H1 (cell line): ENCODE measurements at regions not wholly inside any gene's neighbourhood (a gene's known extent, or its start where the extent isn't known, plus 50 kb on each side); places are given as distances from the start of the nearest gene placed in this dataset.

Source experiments
- CTCF ChIA-PET: fragments of 300-600 bp; sonication (Branson Sonifier 250); formaldehyde crosslinking; loops from one replicate; lab custom pipeline; 2021; ENCODE audit not compliant: partially characterized antibody; lab: Charles Lee
- POLR2A ChIA-PET: fragments of 300-600 bp; sonication (Branson Sonifier 250); formaldehyde crosslinking; loops from one replicate; lab custom pipeline; 2021; ENCODE audit warnings: inconsistent platforms; ENCODE audit not compliant: partially characterized antibody; lab: Charles Lee
- DNase-seq, 2 experiments: peaks; one replicate each; pipeline versions ENCODE4 v3.0.0 to v3.0.0-alpha.2; 2010 to 2022; ENCODE audit warnings: low spot score in 2 of 2, low read depth in 1 of 2, mixed read lengths in 1 of 2
- FAIRE-seq: peaks from 2 replicates; lab custom pipeline; 2011; peaks lifted over from hg19 to GRCh38; lab: Jason Lieb, UNC
- H2AFZ ChIP-seq: 2 replicates; pipeline ENCODE4 v1.8.1; 2012; ENCODE audit warnings: low read length, inconsistent platforms
- H2AK5ac ChIP-seq: 2 replicates; pipeline ENCODE4 v1.6.1; 2013; ENCODE audit warnings: low read depth, low read length
- H2BK120ac ChIP-seq: replicated peaks from 2 replicates; pipeline ENCODE3; 2013; ENCODE audit warnings: low read depth, low read length, inconsistent platforms
- H2BK12ac ChIP-seq: 2 replicates; pipeline ENCODE4 v1.6.1; 2013; ENCODE audit warnings: low read depth, low read length
- H2BK15ac ChIP-seq: 2 replicates; pipeline ENCODE4 v1.6.1; 2013; ENCODE audit warnings: low read length
- H2BK20ac ChIP-seq: 2 replicates; pipeline ENCODE4 v1.6.1; 2013; ENCODE audit warnings: low read length
- H2BK5ac ChIP-seq: 2 replicates; pipeline ENCODE4 v1.6.1; 2013; ENCODE audit warnings: low read depth, low read length
- H3K14ac ChIP-seq: 2 replicates; pipeline ENCODE4 v1.6.1; 2013; ENCODE audit warnings: inconsistent platforms; ENCODE audit not compliant: insufficient read length
- H3K18ac ChIP-seq: 2 replicates; pipeline ENCODE4 v1.6.1; 2013; ENCODE audit warnings: low read length; ENCODE audit errors: extremely low read depth
- H3K23ac ChIP-seq: 2 replicates; pipeline ENCODE4 v1.6.1; 2013; ENCODE audit warnings: inconsistent platforms; ENCODE audit not compliant: insufficient read length
- H3K23me2 ChIP-seq: 2 replicates; pipeline ENCODE4 v1.6.1; 2013; ENCODE audit warnings: low read depth, low read length
- H3K27ac ChIP-seq: 2 replicates; pipeline ENCODE4 v1.6.1; 2011; ENCODE audit warnings: low read depth, low read length, inconsistent platforms
- H3K27me3 ChIP-seq, 4 experiments: replicated peaks in 1 of 4; 1 replicate in 1 of 4; 2 replicates in 3 of 4; pipeline versions ENCODE4 v1.6.1 to v1.8.1; 2011 to 2013; ENCODE audit warnings: low read length in 3 of 4, mild to moderate bottlenecking in 3 of 4, inconsistent platforms in 2 of 4, mixed read lengths in 2 of 4, moderate library complexity in 1 of 4; ENCODE audit not compliant: control insufficient read depth in 3 of 4, insufficient read depth in 3 of 4; ENCODE audit errors: extremely low read depth in 1 of 4
- H3K36me3 ChIP-seq, 4 experiments: 2 replicates each; pipeline versions ENCODE4 v1.6.1 to v1.8.1; 2011 to 2013; ENCODE audit warnings: mild to moderate bottlenecking in 4 of 4, low read length in 3 of 4, moderate library complexity in 2 of 4, control low read depth in 1 of 4, inconsistent platforms in 1 of 4; ENCODE audit not compliant: insufficient read depth in 4 of 4, control insufficient read depth in 2 of 4
- H3K4ac ChIP-seq: replicated peaks from 2 replicates; pipeline ENCODE3; 2013; ENCODE audit warnings: low read length, low read depth, mixed read lengths, inconsistent platforms; ENCODE audit not compliant: insufficient read length
- H3K4me1 ChIP-seq, 4 experiments: replicated peaks in 1 of 4; 1 replicate in 1 of 4; 2 replicates in 3 of 4; pipeline versions ENCODE4 v1.6.1 to v1.8.1; 2011 to 2013; ENCODE audit warnings: low read length in 3 of 4, inconsistent platforms in 2 of 4, mixed read lengths in 1 of 4; ENCODE audit not compliant: insufficient read depth in 4 of 4, control insufficient read depth in 3 of 4
- H3K4me2 ChIP-seq, 2 experiments: 2 replicates each; pipeline versions ENCODE4 v1.6.1 to v1.8.1; 2011 to 2013; ENCODE audit warnings: low read depth in 2 of 2, low read length in 2 of 2, control low read depth in 1 of 2, inconsistent platforms in 1 of 2, mild to moderate bottlenecking in 1 of 2; ENCODE audit not compliant: insufficient read depth in 1 of 2
- H3K4me3 ChIP-seq, 4 experiments: fragments of 200-600, 300-600 bp in 1 of 4; sonication (generic), shearing (Covaris generic), sonication (Bioruptor Twin) in 1 of 4; 2 replicates each; pipeline versions ENCODE4 v1.5.1 to v1.8.1; 2011 to 2016; ENCODE audit warnings: low read length in 4 of 4, low read depth in 3 of 4, control low read depth in 2 of 4, inconsistent platforms in 2 of 4, mild to moderate bottlenecking in 2 of 4, mixed read lengths in 1 of 4, moderate library complexity in 1 of 4; ENCODE audit not compliant: insufficient read depth in 2 of 4; ENCODE audit errors: extremely low read depth in 1 of 4
- H3K56ac ChIP-seq: replicated peaks from 2 replicates; pipeline ENCODE3; 2013; ENCODE audit warnings: low read depth, mild to moderate bottlenecking, mixed read lengths, low read length, inconsistent platforms; ENCODE audit not compliant: insufficient read length
- H3K79me1 ChIP-seq: 2 replicates; pipeline ENCODE4 v1.6.1; 2013; ENCODE audit warnings: low read depth, low read length, control low read depth
- H3K79me2 ChIP-seq, 2 experiments: 2 replicates each; pipeline versions ENCODE4 v1.6.1 to v1.8.1; 2012 to 2013; ENCODE audit warnings: low read length in 2 of 2, mild to moderate bottlenecking in 2 of 2, inconsistent platforms in 1 of 2; ENCODE audit not compliant: insufficient read depth in 2 of 2, control insufficient read depth in 1 of 2
- H3K9ac ChIP-seq, 4 experiments: replicated peaks in 1 of 4; 1 replicate in 1 of 4; 2 replicates in 3 of 4; pipeline versions ENCODE4 v1.6.1 to v1.8.1; 2011 to 2013; ENCODE audit warnings: low read depth in 3 of 4, low read length in 3 of 4, control low read depth in 2 of 4, mild to moderate bottlenecking in 2 of 4, moderate library complexity in 2 of 4, inconsistent platforms in 1 of 4; ENCODE audit errors: extremely low read depth in 1 of 4
- H3K9me3 ChIP-seq, 2 experiments: 2 replicates each; pipeline versions ENCODE4 v1.6.1 to v1.8.1; 2012 to 2013; ENCODE audit warnings: mild to moderate bottlenecking in 2 of 2, moderate library complexity in 2 of 2, control low read depth in 1 of 2, inconsistent platforms in 1 of 2, low read depth in 1 of 2, low read length in 1 of 2, mixed read lengths in 1 of 2; ENCODE audit not compliant: insufficient read depth in 2 of 2
- H4K20me1 ChIP-seq, 2 experiments: replicated peaks in 1 of 2; 2 replicates each; pipeline versions ENCODE3 to v1.8.1; 2011 to 2013; ENCODE audit warnings: inconsistent platforms in 2 of 2, low read length in 2 of 2, mild to moderate bottlenecking in 1 of 2; ENCODE audit not compliant: insufficient read depth in 2 of 2, control insufficient read depth in 1 of 2
- H4K5ac ChIP-seq: 2 replicates; pipeline ENCODE4 v1.6.1; 2013; ENCODE audit warnings: low read length, low read depth, mixed read lengths, inconsistent platforms; ENCODE audit not compliant: insufficient read length
- H4K8ac ChIP-seq: 2 replicates; pipeline ENCODE4 v1.8.0; 2013; ENCODE audit warnings: mild to moderate bottlenecking, moderate library complexity, low read length, inconsistent platforms; ENCODE audit not compliant: insufficient read depth; ENCODE audit errors: extremely low read depth
- H4K91ac ChIP-seq: replicated peaks from 2 replicates; pipeline ENCODE3; 2013; ENCODE audit warnings: low read length, mixed read lengths, inconsistent platforms; ENCODE audit not compliant: insufficient read length
- BRCA1 ChIP-seq: IDR thresholded peaks from 2 replicates; pipeline ENCODE4 v1.6.1; 2012; ENCODE audit warnings: low read depth, low read length, improper control_type of control experiment
- CBX8 ChIP-seq: fragments of 300-800, 300-1000 bp; sonication (generic); IDR thresholded peaks from 2 replicates; pipeline ENCODE4 v1.7.1; 2016; ENCODE audit warnings: low read depth, low read length, borderline replicate concordance
- CHD2 ChIP-seq: IDR thresholded peaks from 2 replicates; pipeline ENCODE4 v1.6.1; 2012; ENCODE audit warnings: low read length, improper control_type of control experiment
- EGR1 ChIP-seq: IDR thresholded peaks from 2 replicates; pipeline ENCODE4 v1.6.1; 2011; ENCODE audit warnings: low read depth, low read length, borderline replicate concordance
- GABPA ChIP-seq: IDR thresholded peaks from 2 replicates; pipeline ENCODE4 v1.6.1; 2011; ENCODE audit warnings: mild to moderate bottlenecking, low read length, moderate library complexity, borderline replicate concordance; ENCODE audit not compliant: insufficient read depth
- GTF2F1 ChIP-seq: IDR thresholded peaks from 2 replicates; pipeline ENCODE4 v1.6.1; 2012; ENCODE audit warnings: low read depth, low read length, improper control_type of control experiment, borderline replicate concordance
- JUND ChIP-seq: IDR thresholded peaks from 2 replicates; pipeline ENCODE4 v1.6.1; 2011; ENCODE audit warnings: mild to moderate bottlenecking, improper control_type of control experiment, low read length
- PHF8 ChIP-seq: fragments of 200-600 bp; sonication (generic); conservative IDR thresholded peaks from 2 replicates; pipeline ENCODE4 v1.7.1; 2012; ENCODE audit warnings: low read depth, mild to moderate bottlenecking, inconsistent platforms, low read length, moderate library complexity
- POLR2A ChIP-seq, 2 experiments: IDR thresholded peaks; 1 replicate in 1 of 2; 2 replicates in 1 of 2; pipeline ENCODE4 v1.6.1; 2011; ENCODE audit warnings: low read depth in 2 of 2, low read length in 2 of 2, mild to moderate bottlenecking in 2 of 2; ENCODE audit errors: control extremely low read depth in 1 of 2
- POLR2AphosphoS5 ChIP-seq: IDR thresholded peaks from 2 replicates; pipeline ENCODE4 v1.6.1; 2011; ENCODE audit warnings: low read depth, low read length
- RBBP5 ChIP-seq: IDR thresholded peaks from 2 replicates; pipeline ENCODE4 v1.7.1; 2012; ENCODE audit warnings: low read depth, mild to moderate bottlenecking, inconsistent platforms, low read length, moderate library complexity, borderline replicate concordance
- RFX5 ChIP-seq: IDR thresholded peaks from 2 replicates; pipeline ENCODE4 v1.6.1; 2011; ENCODE audit warnings: low read depth, low read length, improper control_type of control experiment, borderline replicate concordance
- SIX5 ChIP-seq: IDR thresholded peaks from 2 replicates; pipeline ENCODE4 v1.6.1; 2011; ENCODE audit warnings: mild to moderate bottlenecking, low read depth, low read length
- TAF1 ChIP-seq: IDR thresholded peaks from 2 replicates; pipeline ENCODE4 v1.6.1; 2011; ENCODE audit warnings: mild to moderate bottlenecking, low read depth, low read length
- USF2 ChIP-seq: IDR thresholded peaks from 2 replicates; pipeline ENCODE4 v1.6.1; 2011; ENCODE audit warnings: low read length, improper control_type of control experiment
- WGBS, 2 experiments: shearing (Covaris generic) in 1 of 2; methylation state at CpG; one replicate each; pipeline versions ENCODE4 v1.1.6 to v1.1.7; 2013 to 2015; ENCODE audit warnings: low lambda C conversion rate in 2 of 2, mixed read lengths in 2 of 2, inconsistent platforms in 1 of 2, low coverage in 1 of 2, missing lambda C conversion rate in 1 of 2; ENCODE audit not compliant: insufficient replicate concordance in 2 of 2, insufficient coverage in 1 of 2, insufficient read length in 1 of 2; ENCODE audit errors: extremely low coverage in 1 of 2, missing lambda C conversion rate in 1 of 2; 5-methylcytosine and 5-hydroxymethylcytosine counted together

- Histone ChIP-seq H3K4me2 (no peak overlapping the region), H2BK12ac (no peak overlapping the region), H3K27me3 (no peaks in the 10 kb centered on the region), H4K91ac (no peak overlapping the region), H3K14ac (no peak overlapping the region), H2BK120ac (no peak overlapping the region), H3K23ac (no peak overlapping the region), H3K4me3 (no peak overlapping the region), H3K4ac (no peak overlapping the region), H2AK5ac (no peak overlapping the region), H3K27ac (no peak overlapping the region), H3K56ac (no peak overlapping the region), H3K36me3 (no peaks in the 10 kb centered on the region), H3K79me2 (no peaks in the 10 kb centered on the region), H3K23me2 (no peaks in the 10 kb centered on the region), H2BK20ac (no peak overlapping the region), H2BK15ac (no peak overlapping the region), H4K8ac (no peak overlapping the region), H3K79me1 (no peaks in the 10 kb centered on the region), H3K4me1 (no peaks in the 10 kb centered on the region; a peak in 1 of 7 replicates), H4K20me1 (no peaks in the 10 kb centered on the region), H3K18ac (no peak overlapping the region), H2AFZ (0 out of 2 replicates have a peak overlapping the region, but pooled peaks have one; percentile 2), H3K9me3 (0 out of 4 replicates have a peak, but pooled peaks cover 0 to 3% of the 10 kb centered on the region in 2 experiments), H2BK5ac (no peak overlapping the region), H3K9ac (no peak overlapping the region), H4K5ac (no peak overlapping the region)
- ChIA-PET CTCF (no interaction called here), POLR2A (no interaction called here)
- 94% methylated on average over 3 of the region's 3 CpGs; no CpG with 5 or more reads in 1 of the 2 experiments for WGBS, 2 experiments
- DNase-seq (no peak), FAIRE-seq (no peak)
- TF ChIP-seq POLR2AphosphoS5 (no peak), CHD2 (no peak), GTF2F1 (no peak), CBX8 (no peak), TAF1 (no peak), BRCA1 (no peak), EGR1 (no peak), RBBP5 (no peak), SIX5 (no peak), POLR2A (IDR thresholded peaks at IDR 0.05; ENCODE audit: control extremely low read depth in 1 of 2, low read depth in 2 of 2, low read length in 2 of 2) (no peak), JUND (no peak), GABPA (no peak), USF2 (no peak), RFX5 (no peak), PHF8 (no peak)
These were observed 120.4 kb upstream of the FREM2 start for GRCh38 chr13:38566519-38566918.
